SK-N-SH treated with all-trans-retinoic acid at 6 μM for 48 hours (cell line): ENCODE measurements at regions not wholly inside any gene's neighbourhood (a gene's known extent, or its start where the extent isn't known, plus 50 kb on each side); places are given as distances from the start of the nearest gene placed in this dataset.
A peak's percentile ranks its signal among the peaks of the same experiment; 100 is the strongest.

Source experiments
- ATAC-seq: fragments of 200-7000 bp; cut with Tn5 transposase; 3 replicates; pipeline ENCODE4 v1.9.1; 2020; ENCODE audit warnings: mild to moderate bottlenecking, moderate library complexity
- ARNTL ChIP-seq: fragments of 450-650 bp; formaldehyde crosslinking; IDR thresholded peaks from 2 replicates; pipeline ENCODE4 v1.5.0; 2020; ENCODE audit warnings: low read depth, mild to moderate bottlenecking, moderate library complexity, borderline replicate concordance
- BACH2 ChIP-seq: fragments of 250-450 bp; sonication (Bioruptor Pico); IDR thresholded peaks from 2 replicates; pipeline ENCODE4 v1.9.0; 2021; ENCODE audit warnings: mild to moderate bottlenecking, borderline replicate concordance
- CREB5 ChIP-seq: fragments of 250-450 bp; sonication (Bioruptor Pico); IDR thresholded peaks from 2 replicates; pipeline ENCODE4 v1.5.1; 2020; ENCODE audit warnings: low read depth, mild to moderate bottlenecking, moderate library complexity
- CSDC2 ChIP-seq: fragments of 250-450 bp; sonication (Bioruptor Pico); IDR thresholded peaks from 2 replicates; pipeline ENCODE4 v1.5.0; 2020; ENCODE audit warnings: mild to moderate bottlenecking, moderate library complexity
- CSRNP3 ChIP-seq: fragments of 250-450 bp; sonication (Bioruptor Pico); IDR thresholded peaks from 2 replicates; pipeline ENCODE4 v1.5.1; 2021; ENCODE audit warnings: mild to moderate bottlenecking, moderate library complexity
- ESRRG ChIP-seq: fragments of 250-450 bp; sonication (Bioruptor Pico); IDR thresholded peaks from 2 replicates; pipeline ENCODE4 v1.6.1; 2021; ENCODE audit warnings: mild to moderate bottlenecking
- GLIS3 ChIP-seq: fragments of 250-450 bp; sonication (Bioruptor Pico); IDR thresholded peaks from 2 replicates; pipeline ENCODE4 v1.5.0; 2020; ENCODE audit warnings: mild to moderate bottlenecking, moderate library complexity
- ISL1 ChIP-seq: fragments of 250-450 bp; sonication (Bioruptor Pico); IDR thresholded peaks from 2 replicates; pipeline ENCODE4 v2.1.2; 2022; ENCODE audit warnings: mild to moderate bottlenecking, moderate library complexity
- OSR1 ChIP-seq: fragments of 250-450 bp; sonication (Bioruptor Pico); IDR thresholded peaks from 2 replicates; pipeline ENCODE4 v1.8.0; 2022; ENCODE audit warnings: moderate library complexity, mild to moderate bottlenecking, inconsistent platforms
- PATZ1 ChIP-seq: fragments of 250-450 bp; sonication (Bioruptor Pico); IDR thresholded peaks from 2 replicates; pipeline ENCODE4 v1.8.0; 2020; ENCODE audit warnings: mild to moderate bottlenecking, moderate library complexity, borderline replicate concordance
- RARB ChIP-seq: fragments of 250-450 bp; sonication (Bioruptor Pico); IDR thresholded peaks from 2 replicates; pipeline ENCODE4 v1.8.0; 2021; ENCODE audit warnings: mild to moderate bottlenecking, moderate library complexity
- SNAI2 ChIP-seq: fragments of 250-450 bp; sonication (Bioruptor Pico); IDR thresholded peaks from 2 replicates; pipeline ENCODE4 v1.5.0; 2020; ENCODE audit warnings: mild to moderate bottlenecking, moderate library complexity
- TCF4 ChIP-seq: fragments of 250-450 bp; sonication (Bioruptor Pico); IDR thresholded peaks from 2 replicates; pipeline ENCODE4 v1.8.0; 2021; ENCODE audit warnings: mild to moderate bottlenecking, moderate library complexity, borderline replicate concordance
- TOX ChIP-seq: fragments of 250-450 bp; sonication (Bioruptor Pico); IDR thresholded peaks from 2 replicates; pipeline ENCODE4 v1.8.0; 2021; ENCODE audit warnings: mild to moderate bottlenecking, moderate library complexity, borderline replicate concordance
- TSHZ2 ChIP-seq: fragments of 250-450 bp; sonication (Bioruptor Pico); IDR thresholded peaks from 2 replicates; pipeline ENCODE4 v1.5.0; 2020; ENCODE audit warnings: mild to moderate bottlenecking, moderate library complexity
- ZC3H10 ChIP-seq: fragments of 250-450 bp; sonication (Bioruptor Pico); IDR thresholded peaks from 2 replicates; pipeline ENCODE4 v1.5.1; 2021; ENCODE audit warnings: mild to moderate bottlenecking, moderate library complexity
- ZFP3 ChIP-seq: fragments of 250-450 bp; sonication (Bioruptor Pico); IDR thresholded peaks from 2 replicates; pipeline ENCODE4 v1.5.0; 2020; ENCODE audit warnings: mild to moderate bottlenecking, moderate library complexity
- ZFP30 ChIP-seq: fragments of 450-650 bp; formaldehyde crosslinking; IDR thresholded peaks from 2 replicates; pipeline ENCODE4 v1.5.0; 2022; ENCODE audit warnings: mild to moderate bottlenecking, moderate library complexity
- ZNF565 ChIP-seq: fragments of 450-650 bp; formaldehyde crosslinking; conservative IDR thresholded peaks from 2 replicates; pipeline ENCODE4 v1.5.0; 2020; ENCODE audit warnings: low read depth, mild to moderate bottlenecking, moderate library complexity
- ZNF70 ChIP-seq: fragments of 450-650 bp; formaldehyde crosslinking; IDR thresholded peaks from 2 replicates; pipeline ENCODE4 v1.5.0; 2020; ENCODE audit warnings: mild to moderate bottlenecking, moderate library complexity
- ZNF8 ChIP-seq: fragments of 450-650 bp; formaldehyde crosslinking; IDR thresholded peaks from 2 replicates; pipeline ENCODE4 v1.5.0; 2020; ENCODE audit warnings: mild to moderate bottlenecking, moderate library complexity
- TF ChIP-seq, protein P1 (sequence below): fragments of 250-450 bp; sonication (Bioruptor Pico); IDR thresholded peaks from 2 replicates; pipeline ENCODE4 v1.8.0; 2021; ENCODE audit warnings: low read depth, mild to moderate bottlenecking, moderate library complexity, borderline replicate concordance

GRCh38 chr15:37204692-37205091 lies 104.3 kb upstream of the MEIS2 start:
- peak; percentile 68 for ATAC-seq
- TF ChIP-seq RARB (CRISPR knock-in tag) (no peak), CSRNP3 (CRISPR knock-in tag) (no peak), ZNF565 (CRISPR knock-in tag) (no peak), TSHZ2 (CRISPR knock-in tag) (no peak), ARNTL (CRISPR knock-in tag) (no peak), ESRRG (CRISPR knock-in tag) (no peak), ZFP3 (CRISPR knock-in tag) (no peak), OSR1 (CRISPR knock-in tag) (no peak), CREB5 (no peak), GLIS3 (CRISPR knock-in tag) (no peak), CSDC2 (CRISPR knock-in tag) (no peak), TCF4 (CRISPR knock-in tag) (no peak), BACH2 (CRISPR knock-in tag) (no peak), ISL1 (CRISPR knock-in tag) (no peak), ZNF70 (no peak), TOX (CRISPR knock-in tag) (no peak), SNAI2 (CRISPR knock-in tag) (no peak)
- TF ChIP-seq, all 23 proteins: peak for 0

GRCh38 chr15:37206690-37207089 lies 106.3 kb upstream of the MEIS2 start:
- TF ChIP-seq ZFP3 (CRISPR knock-in tag): no peak
- TF ChIP-seq ARNTL (CRISPR knock-in tag): no peak
- TF ChIP-seq ZNF565 (CRISPR knock-in tag): no peak
- TF ChIP-seq ZNF8 (CRISPR knock-in tag): no peak
- TF ChIP-seq CREB5: no peak
- TF ChIP-seq ZFP30 (CRISPR knock-in tag): no peak
- TF ChIP-seq RARB (CRISPR knock-in tag): no peak
- no peak for TF ChIP-seq CSDC2 (CRISPR knock-in tag)
- no peak for TF ChIP-seq GLIS3 (CRISPR knock-in tag)
- TF ChIP-seq, all 23 proteins: peak for 0
- no peak for ATAC-seq

- TF ChIP-seq, protein P1, sequence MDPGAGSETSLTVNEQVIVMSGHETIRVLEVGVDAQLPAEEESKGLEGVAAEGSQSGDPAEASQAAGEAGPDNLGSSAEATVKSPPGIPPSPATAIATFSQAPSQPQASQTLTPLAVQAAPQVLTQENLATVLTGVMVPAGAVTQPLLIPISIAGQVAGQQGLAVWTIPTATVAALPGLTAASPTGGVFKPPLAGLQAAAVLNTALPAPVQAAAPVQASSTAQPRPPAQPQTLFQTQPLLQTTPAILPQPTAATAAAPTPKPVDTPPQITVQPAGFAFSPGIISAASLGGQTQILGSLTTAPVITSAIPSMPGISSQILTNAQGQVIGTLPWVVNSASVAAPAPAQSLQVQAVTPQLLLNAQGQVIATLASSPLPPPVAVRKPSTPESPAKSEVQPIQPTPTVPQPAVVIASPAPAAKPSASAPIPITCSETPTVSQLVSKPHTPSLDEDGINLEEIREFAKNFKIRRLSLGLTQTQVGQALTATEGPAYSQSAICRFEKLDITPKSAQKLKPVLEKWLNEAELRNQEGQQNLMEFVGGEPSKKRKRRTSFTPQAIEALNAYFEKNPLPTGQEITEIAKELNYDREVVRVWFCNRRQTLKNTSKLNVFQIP (CRISPR knock-in tag): no peak
- TF ChIP-seq ZC3H10 (CRISPR knock-in tag) (0 out of 2 replicates have a peak, but pooled peaks have one; percentile 14), CSRNP3 (CRISPR knock-in tag) (no peak), ARNTL (CRISPR knock-in tag) (no peak), ZNF70 (no peak), PATZ1 (CRISPR knock-in tag) (no peak), ESRRG (CRISPR knock-in tag) (no peak), TCF4 (CRISPR knock-in tag) (peak; percentile 38; the same call in 1 of the 2 replicates)
- ATAC-seq: peak; percentile 52; the same call in 2 of the 3 replicates
Observed at GRCh38 chr15:37208146-37209040, 108.0 kb upstream of the MEIS2 start.
